ENCODE measurements at regions not wholly inside any gene's neighbourhood (a gene's known extent, or its start where the extent isn't known, plus 50 kb on each side); places are given as distances from the start of the nearest gene placed in this dataset.

DNA sequence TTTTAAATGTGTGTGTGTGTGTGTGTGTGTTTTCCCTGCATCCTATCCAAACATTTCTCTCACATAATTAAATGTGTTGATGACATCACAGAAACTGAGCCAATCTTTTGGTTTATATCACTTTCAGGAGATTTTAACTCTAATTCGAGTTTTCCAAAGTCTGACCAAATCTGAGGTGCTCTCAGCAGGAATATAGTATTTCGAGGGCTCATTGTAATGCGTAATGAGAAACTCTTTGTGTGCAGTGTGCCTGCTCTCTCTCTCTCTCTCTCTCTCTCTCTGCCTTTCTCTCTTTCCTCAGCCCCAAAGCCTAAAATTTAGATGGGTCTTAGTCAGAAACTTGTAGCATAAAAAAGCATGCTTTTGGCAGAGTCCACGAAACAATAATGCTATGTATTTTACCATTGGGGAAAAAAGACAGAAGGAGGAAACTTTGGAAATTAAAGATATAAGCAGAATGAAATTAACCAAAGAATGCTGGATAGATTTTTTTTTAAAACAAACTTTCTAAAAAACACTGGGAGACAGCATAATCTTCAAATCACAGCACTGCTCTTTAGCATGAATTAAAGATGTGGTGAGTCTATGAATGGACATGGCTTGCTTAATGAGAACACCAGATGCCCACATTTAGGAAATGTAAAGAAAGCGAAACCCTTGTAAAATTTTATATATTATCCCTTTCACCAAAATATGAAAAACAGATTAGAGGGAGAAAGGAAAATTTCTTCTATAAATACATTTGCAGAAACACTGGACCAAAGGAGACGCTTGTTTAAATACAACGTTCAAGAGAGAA lies 206.8 kb upstream of the HABP2 start:
- TF ChIP-seq CTCF (IDR thresholded peaks at IDR 0.05) (no peak), POLR2AphosphoS5 (IDR thresholded peaks at IDR 0.05; ENCODE audit: low read depth, low read length) (no peak), TCF7L2 (IDR thresholded peaks at IDR 0.05; ENCODE audit: low read depth, low read length) (no peak)
